CD14-positive monocyte (primary cell): ENCODE measurements at regions not wholly inside any gene's neighbourhood (a gene's known extent, or its start where the extent isn't known, plus 50 kb on each side); places are given as distances from the start of the nearest gene placed in this dataset.

Experiments used
- DNase-seq, 3 donors: peaks; one replicate each; pipeline ENCODE4 v3.0.0-alpha.2; 2011 to 2022
- H2AFZ ChIP-seq: 2 replicates; pipeline ENCODE4 v1.6.0; 2012; ENCODE audit warnings: mild to moderate bottlenecking, low read depth, low read length, inconsistent platforms; ENCODE audit not compliant: insufficient read depth, poor library complexity, severe bottlenecking
- H3K27ac ChIP-seq, 2 donors: 1 replicate in 1 of 2; 2 replicates in 1 of 2; pipeline ENCODE4 v1.5.1; 2012 to 2013; ENCODE audit warnings: low read length in 2 of 2, control low read depth in 1 of 2, inconsistent platforms in 1 of 2, low read depth in 1 of 2, mild to moderate bottlenecking in 1 of 2
- H3K27me3 ChIP-seq, 2 donors: one replicate each; pipeline versions ENCODE4 v1.6.0 to v1.6.1; 2011 to 2013; ENCODE audit warnings: low read length in 2 of 2; ENCODE audit not compliant: control insufficient read depth in 2 of 2, insufficient read depth in 2 of 2
- H3K36me3 ChIP-seq, 2 donors: replicated peaks in 1 of 2; 1 replicate in 1 of 2; 2 replicates in 1 of 2; pipeline versions ENCODE4 v1.5.1 to v1.6.1; 2012 to 2013; ENCODE audit warnings: low read length in 2 of 2, control low read depth in 1 of 2, inconsistent platforms in 1 of 2, mild to moderate bottlenecking in 1 of 2; ENCODE audit not compliant: insufficient read depth in 2 of 2, control insufficient read depth in 1 of 2
- H3K4me1 ChIP-seq, 2 donors: 1 replicate in 1 of 2; 2 replicates in 1 of 2; pipeline versions ENCODE4 v1.5.1 to v1.6.1; 2012 to 2013; ENCODE audit warnings: low read length in 2 of 2, control low read depth in 1 of 2, inconsistent platforms in 1 of 2, mild to moderate bottlenecking in 1 of 2, moderate library complexity in 1 of 2; ENCODE audit not compliant: insufficient read depth in 2 of 2, control insufficient read depth in 1 of 2
- H3K4me2 ChIP-seq: replicated peaks from 2 replicates; pipeline ENCODE3; 2012; ENCODE audit warnings: low read length, moderate library complexity, mild to moderate bottlenecking; ENCODE audit not compliant: poor library complexity, severe bottlenecking; ENCODE audit errors: extremely low read depth
- H3K4me3 ChIP-seq, 3 experiments: fragments of 200-600 bp in 1 of 3; sonication (generic) in 1 of 3; replicated peaks in 1 of 3; 1 replicate in 2 of 3; 2 replicates in 1 of 3; pipeline ENCODE4 v1.5.1; 2011 to 2013; ENCODE audit warnings: low read length in 3 of 3, mild to moderate bottlenecking in 3 of 3, control low read depth in 2 of 3, low read depth in 2 of 3, inconsistent platforms in 1 of 3, moderate library complexity in 1 of 3
- H3K79me2 ChIP-seq: 2 replicates; pipeline ENCODE4 v1.6.0; 2012; ENCODE audit warnings: mild to moderate bottlenecking, control low read depth, inconsistent platforms, low read length, moderate library complexity; ENCODE audit not compliant: insufficient read depth
- H3K9ac ChIP-seq: 2 replicates; pipeline ENCODE4 v1.6.0; 2017; ENCODE audit warnings: low read length, mild to moderate bottlenecking; ENCODE audit not compliant: insufficient read depth, poor library complexity, severe bottlenecking
- H3K9me3 ChIP-seq, 2 donors: replicated peaks in 1 of 2; 1 replicate in 1 of 2; 2 replicates in 1 of 2; pipeline versions ENCODE4 v1.5.1 to v1.6.1; 2012 to 2013; ENCODE audit warnings: low read length in 2 of 2, control low read depth in 1 of 2; ENCODE audit not compliant: control insufficient read depth in 1 of 2, insufficient read depth in 1 of 2
- H4K20me1 ChIP-seq: 2 replicates; pipeline ENCODE4 v1.6.0; 2012; ENCODE audit warnings: mild to moderate bottlenecking, low read length, control low read depth, moderate library complexity; ENCODE audit not compliant: insufficient read depth
- H3K27ac Mint-ChIP-seq, 7 donors: one replicate each; pipeline ENCODE4 v1.8.0; 2020; ENCODE audit warnings: mild to moderate bottlenecking in 7 of 7, mixed read lengths in 7 of 7, moderate library complexity in 6 of 7, inconsistent platforms in 2 of 7
- H3K27me3 Mint-ChIP-seq, 3 donors: one replicate each; pipeline ENCODE4 v1.8.0; 2021 to 2022; ENCODE audit warnings: low read depth in 3 of 3, mild to moderate bottlenecking in 3 of 3, mixed read lengths in 3 of 3, moderate library complexity in 3 of 3, inconsistent platforms in 1 of 3
- H3K36me3 Mint-ChIP-seq, 2 donors: one replicate each; pipeline ENCODE4 v1.8.0; 2020; ENCODE audit warnings: mixed read lengths in 2 of 2, inconsistent platforms in 1 of 2, mild to moderate bottlenecking in 1 of 2
- H3K4me1 Mint-ChIP-seq: one replicate; pipeline ENCODE4 v1.8.0; 2020; ENCODE audit warnings: mild to moderate bottlenecking, mixed read lengths
- H3K4me3 Mint-ChIP-seq, 2 donors: one replicate each; pipeline ENCODE4 v1.8.0; 2020; ENCODE audit warnings: mild to moderate bottlenecking in 2 of 2, mixed read lengths in 2 of 2, moderate library complexity in 1 of 2
- H3K9me3 Mint-ChIP-seq, 7 donors: one replicate each; pipeline ENCODE4 v1.8.0; 2020 to 2022; ENCODE audit warnings: mixed read lengths in 7 of 7, mild to moderate bottlenecking in 6 of 7, moderate library complexity in 6 of 7, inconsistent platforms in 2 of 7
- whole genome bisulfite sequencing: methylation state at CpG from one replicate; pipeline ENCODE4 v1.1.5; 2013; ENCODE audit warnings: missing lambda C conversion rate; ENCODE audit not compliant: insufficient coverage; 5-methylcytosine and 5-hydroxymethylcytosine counted together
- intact Hi-C, 2 donors: fragments of 100-400 bp; cut with micrococcal nuclease; formaldehyde crosslinking; loops; one replicate each; pipeline versions ENCODE4 v1.15.0 to v1.15.1; 2023
- TF ChIP-seq, protein P1 (sequence below): fragments of 200-600 bp; IDR thresholded peaks from one replicate; pipeline ENCODE4 v1.8.0; 2022; ENCODE audit warnings: antibody characterized with exemption, mild to moderate bottlenecking

DNA sequence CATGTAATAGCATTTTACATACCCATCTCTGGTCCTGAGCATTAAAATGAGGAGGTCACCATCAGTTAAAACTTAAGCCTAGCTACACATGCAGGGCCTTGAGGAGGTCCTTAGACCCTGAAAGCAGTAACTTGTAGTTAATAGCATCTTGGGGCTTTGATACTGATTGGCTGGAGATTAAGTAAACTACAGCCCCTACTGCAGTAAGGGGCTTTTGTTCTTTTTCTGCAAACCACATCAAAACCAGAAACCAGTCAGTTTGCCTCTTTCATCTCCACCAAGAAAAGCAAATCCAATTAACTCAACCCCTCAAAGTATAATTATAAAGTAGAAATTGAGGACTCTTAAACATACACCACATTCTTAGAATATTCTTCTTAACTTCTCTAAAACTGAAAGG lies 622.7 kb downstream of the ZPLD1 start:
- H3K4me1 ChIP-seq = peaks cover 15 to 16% of the 10 kb centered on the region in 2 donors
- DNase-seq = no peak
- peaks cover 0 to 6% (median 0%) of the 10 kb centered on the region in 7 donors for H3K9me3 Mint-ChIP-seq
- H2AFZ ChIP-seq = no peak overlapping the region
- H3K27me3 ChIP-seq = no peaks in the 10 kb centered on the region
- H3K4me3 ChIP-seq = no peak overlapping the region
- no peak overlapping the region for H3K27ac ChIP-seq
- no peak overlapping the region for H3K4me2 ChIP-seq
- H3K27me3 Mint-ChIP-seq = no peaks in the 10 kb centered on the region
- H3K9me3 ChIP-seq = no peaks in the 10 kb centered on the region
- H3K9ac ChIP-seq = no peak overlapping the region
- intact Hi-C loops = no loop called here
- no peaks in the 10 kb centered on the region for H3K36me3 Mint-ChIP-seq
- H4K20me1 ChIP-seq = no peaks in the 10 kb centered on the region
- TF ChIP-seq, protein P1, sequence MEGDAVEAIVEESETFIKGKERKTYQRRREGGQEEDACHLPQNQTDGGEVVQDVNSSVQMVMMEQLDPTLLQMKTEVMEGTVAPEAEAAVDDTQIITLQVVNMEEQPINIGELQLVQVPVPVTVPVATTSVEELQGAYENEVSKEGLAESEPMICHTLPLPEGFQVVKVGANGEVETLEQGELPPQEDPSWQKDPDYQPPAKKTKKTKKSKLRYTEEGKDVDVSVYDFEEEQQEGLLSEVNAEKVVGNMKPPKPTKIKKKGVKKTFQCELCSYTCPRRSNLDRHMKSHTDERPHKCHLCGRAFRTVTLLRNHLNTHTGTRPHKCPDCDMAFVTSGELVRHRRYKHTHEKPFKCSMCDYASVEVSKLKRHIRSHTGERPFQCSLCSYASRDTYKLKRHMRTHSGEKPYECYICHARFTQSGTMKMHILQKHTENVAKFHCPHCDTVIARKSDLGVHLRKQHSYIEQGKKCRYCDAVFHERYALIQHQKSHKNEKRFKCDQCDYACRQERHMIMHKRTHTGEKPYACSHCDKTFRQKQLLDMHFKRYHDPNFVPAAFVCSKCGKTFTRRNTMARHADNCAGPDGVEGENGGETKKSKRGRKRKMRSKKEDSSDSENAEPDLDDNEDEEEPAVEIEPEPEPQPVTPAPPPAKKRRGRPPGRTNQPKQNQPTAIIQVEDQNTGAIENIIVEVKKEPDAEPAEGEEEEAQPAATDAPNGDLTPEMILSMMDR = no peak
- no peaks in the 10 kb centered on the region for H3K79me2 ChIP-seq
- peaks cover 5% of the 10 kb centered on the region for H3K4me1 Mint-ChIP-seq
- no peaks in the 10 kb centered on the region for H3K36me3 ChIP-seq
- no peak overlapping the region for H3K27ac Mint-ChIP-seq
- no peak overlapping the region for H3K4me3 Mint-ChIP-seq

DNA sequence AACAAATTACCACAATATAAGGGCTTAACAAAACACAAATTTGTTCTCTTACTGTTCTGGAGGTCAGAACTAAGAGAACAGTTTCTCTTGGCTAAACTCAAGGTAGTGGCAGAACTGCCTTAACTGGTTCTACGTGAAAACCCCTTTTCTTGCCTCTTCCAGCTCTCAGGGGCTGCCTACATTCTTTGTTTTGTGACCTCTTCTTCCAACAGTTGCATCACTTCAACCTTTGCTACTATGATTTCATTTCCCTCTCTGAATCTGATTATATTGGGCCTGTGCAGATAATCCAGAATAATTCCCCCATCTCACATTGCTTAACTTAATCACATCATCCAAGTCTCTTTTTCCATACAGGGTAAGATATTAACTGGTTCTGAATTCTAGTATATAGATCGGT lies 624.6 kb downstream of the ZPLD1 start:
- no peaks in the 10 kb centered on the region for H3K27me3 ChIP-seq
- no peaks in the 10 kb centered on the region for H3K9me3 ChIP-seq

More for the DNA sequence above, 624.6 kb downstream of the ZPLD1 start:
- H3K27ac Mint-ChIP-seq = no peak overlapping the region
- Histone ChIP-seq H3K79me2 (no peaks in the 10 kb centered on the region), H2AFZ (no peak overlapping the region), H3K27ac (no peak overlapping the region), H3K4me1 (no peaks in the 10 kb centered on the region), H3K9ac (no peak overlapping the region), H3K36me3 (no peaks in the 10 kb centered on the region), H3K4me2 (no peak overlapping the region), H3K4me3 (no peak overlapping the region), H4K20me1 (no peaks in the 10 kb centered on the region)
- 71% methylated on average over 1 of the region's 2 CpGs for WGBS
- intact Hi-C loops = no loop called here
- H3K4me1 Mint-ChIP-seq = no peaks in the 10 kb centered on the region
- peaks cover 0 to 6% (median 0%) of the 10 kb centered on the region in 7 donors for H3K9me3 Mint-ChIP-seq
- no peaks in the 10 kb centered on the region for H3K36me3 Mint-ChIP-seq
- H3K27me3 Mint-ChIP-seq = peaks cover 0 to 3% (median 0%) of the 10 kb centered on the region in 3 donors
- DNase-seq = no peak
- TF ChIP-seq, protein P1 = no peak
- H3K4me3 Mint-ChIP-seq = no peak overlapping the region
